GM23338 (cell line): ENCODE measurements at regions not wholly inside any gene's neighbourhood (a gene's known extent, or its start where the extent isn't known, plus 50 kb on each side); places are given as distances from the start of the nearest gene placed in this dataset.

ENCODE experiments used
- EZH2 ChIP-seq: fragments of 200-600 bp; sonication (generic); IDR thresholded peaks from one replicate; pipeline ENCODE4 v1.8.0; 2017; ENCODE audit warnings: antibody characterized with exemption, mild to moderate bottlenecking, low read depth; ENCODE audit not compliant: unreplicated experiment
- TF ChIP-seq, protein P1 (sequence below), 2 experiments: fragments of 200-600 bp in 1 of 2; sonication (generic) in 1 of 2; conservative IDR thresholded peaks; 2 replicates each; pipeline versions ENCODE4 v1.5.1 to v1.6.1; 2016 to 2017; ENCODE audit warnings: antibody characterized with exemption in 2 of 2, low read depth in 2 of 2, mild to moderate bottlenecking in 2 of 2, moderate library complexity in 1 of 2
- TF ChIP-seq, protein P2 (sequence below): IDR thresholded peaks from 2 replicates; pipeline ENCODE4 v1.6.1; 2016; ENCODE audit warnings: antibody characterized with exemption
- TF ChIP-seq, protein P3 (sequence below): IDR thresholded peaks from one replicate; pipeline ENCODE4 v1.6.1; 2018; ENCODE audit warnings: antibody characterized with exemption; ENCODE audit not compliant: unreplicated experiment

DNA sequence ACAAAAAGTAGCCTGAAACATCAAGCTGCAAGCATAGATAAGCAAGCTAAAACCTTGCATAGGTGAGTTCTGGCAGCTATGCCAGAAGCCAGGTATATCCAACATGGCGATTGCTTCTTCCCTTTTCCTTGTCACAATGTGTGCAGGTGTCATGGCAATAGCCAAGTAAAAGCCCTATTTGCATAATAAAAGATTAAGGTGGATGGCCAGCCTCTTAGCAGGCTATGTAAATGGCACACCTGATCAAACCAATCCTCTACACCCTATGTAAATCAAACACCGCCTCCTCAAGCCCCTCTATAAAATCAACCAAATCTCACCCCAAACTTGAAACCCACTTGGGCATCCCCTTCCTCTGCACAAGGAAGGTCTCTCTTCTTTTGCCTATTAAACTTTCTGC, 366.8 kb downstream of the VGLL3 start:
- no peak for TF ChIP-seq EZH2
- TF ChIP-seq, protein P1, sequence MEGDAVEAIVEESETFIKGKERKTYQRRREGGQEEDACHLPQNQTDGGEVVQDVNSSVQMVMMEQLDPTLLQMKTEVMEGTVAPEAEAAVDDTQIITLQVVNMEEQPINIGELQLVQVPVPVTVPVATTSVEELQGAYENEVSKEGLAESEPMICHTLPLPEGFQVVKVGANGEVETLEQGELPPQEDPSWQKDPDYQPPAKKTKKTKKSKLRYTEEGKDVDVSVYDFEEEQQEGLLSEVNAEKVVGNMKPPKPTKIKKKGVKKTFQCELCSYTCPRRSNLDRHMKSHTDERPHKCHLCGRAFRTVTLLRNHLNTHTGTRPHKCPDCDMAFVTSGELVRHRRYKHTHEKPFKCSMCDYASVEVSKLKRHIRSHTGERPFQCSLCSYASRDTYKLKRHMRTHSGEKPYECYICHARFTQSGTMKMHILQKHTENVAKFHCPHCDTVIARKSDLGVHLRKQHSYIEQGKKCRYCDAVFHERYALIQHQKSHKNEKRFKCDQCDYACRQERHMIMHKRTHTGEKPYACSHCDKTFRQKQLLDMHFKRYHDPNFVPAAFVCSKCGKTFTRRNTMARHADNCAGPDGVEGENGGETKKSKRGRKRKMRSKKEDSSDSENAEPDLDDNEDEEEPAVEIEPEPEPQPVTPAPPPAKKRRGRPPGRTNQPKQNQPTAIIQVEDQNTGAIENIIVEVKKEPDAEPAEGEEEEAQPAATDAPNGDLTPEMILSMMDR (conservative IDR thresholded peaks at IDR 0.05; ENCODE audit: low read depth in 2 of 2): no peak
- TF ChIP-seq, protein P2, sequence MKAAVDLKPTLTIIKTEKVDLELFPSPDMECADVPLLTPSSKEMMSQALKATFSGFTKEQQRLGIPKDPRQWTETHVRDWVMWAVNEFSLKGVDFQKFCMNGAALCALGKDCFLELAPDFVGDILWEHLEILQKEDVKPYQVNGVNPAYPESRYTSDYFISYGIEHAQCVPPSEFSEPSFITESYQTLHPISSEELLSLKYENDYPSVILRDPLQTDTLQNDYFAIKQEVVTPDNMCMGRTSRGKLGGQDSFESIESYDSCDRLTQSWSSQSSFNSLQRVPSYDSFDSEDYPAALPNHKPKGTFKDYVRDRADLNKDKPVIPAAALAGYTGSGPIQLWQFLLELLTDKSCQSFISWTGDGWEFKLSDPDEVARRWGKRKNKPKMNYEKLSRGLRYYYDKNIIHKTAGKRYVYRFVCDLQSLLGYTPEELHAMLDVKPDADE: no peak
- TF ChIP-seq, protein P3, sequence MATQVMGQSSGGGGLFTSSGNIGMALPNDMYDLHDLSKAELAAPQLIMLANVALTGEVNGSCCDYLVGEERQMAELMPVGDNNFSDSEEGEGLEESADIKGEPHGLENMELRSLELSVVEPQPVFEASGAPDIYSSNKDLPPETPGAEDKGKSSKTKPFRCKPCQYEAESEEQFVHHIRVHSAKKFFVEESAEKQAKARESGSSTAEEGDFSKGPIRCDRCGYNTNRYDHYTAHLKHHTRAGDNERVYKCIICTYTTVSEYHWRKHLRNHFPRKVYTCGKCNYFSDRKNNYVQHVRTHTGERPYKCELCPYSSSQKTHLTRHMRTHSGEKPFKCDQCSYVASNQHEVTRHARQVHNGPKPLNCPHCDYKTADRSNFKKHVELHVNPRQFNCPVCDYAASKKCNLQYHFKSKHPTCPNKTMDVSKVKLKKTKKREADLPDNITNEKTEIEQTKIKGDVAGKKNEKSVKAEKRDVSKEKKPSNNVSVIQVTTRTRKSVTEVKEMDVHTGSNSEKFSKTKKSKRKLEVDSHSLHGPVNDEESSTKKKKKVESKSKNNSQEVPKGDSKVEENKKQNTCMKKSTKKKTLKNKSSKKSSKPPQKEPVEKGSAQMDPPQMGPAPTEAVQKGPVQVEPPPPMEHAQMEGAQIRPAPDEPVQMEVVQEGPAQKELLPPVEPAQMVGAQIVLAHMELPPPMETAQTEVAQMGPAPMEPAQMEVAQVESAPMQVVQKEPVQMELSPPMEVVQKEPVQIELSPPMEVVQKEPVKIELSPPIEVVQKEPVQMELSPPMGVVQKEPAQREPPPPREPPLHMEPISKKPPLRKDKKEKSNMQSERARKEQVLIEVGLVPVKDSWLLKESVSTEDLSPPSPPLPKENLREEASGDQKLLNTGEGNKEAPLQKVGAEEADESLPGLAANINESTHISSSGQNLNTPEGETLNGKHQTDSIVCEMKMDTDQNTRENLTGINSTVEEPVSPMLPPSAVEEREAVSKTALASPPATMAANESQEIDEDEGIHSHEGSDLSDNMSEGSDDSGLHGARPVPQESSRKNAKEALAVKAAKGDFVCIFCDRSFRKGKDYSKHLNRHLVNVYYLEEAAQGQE: no peak
